Astrocyte of the spinal cord (primary cell): ENCODE measurements at regions not wholly inside any gene's neighbourhood (a gene's known extent, or its start where the extent isn't known, plus 50 kb on each side); places are given as distances from the start of the nearest gene placed in this dataset.
A peak's percentile ranks its signal among the peaks of the same experiment; 100 is the strongest.

Experiments
- DNase-seq: peaks from one replicate; pipeline ENCODE4 v3.0.0; 2011; ENCODE audit warnings: low read depth, low spot score
- H3K4me3 ChIP-seq: 2 replicates; pipeline ENCODE4 v1.5.1; 2011; ENCODE audit warnings: low read depth, mild to moderate bottlenecking, low read length, moderate library complexity
- in situ Hi-C: cut with HindIII; loops from 2 replicates; pipeline ENCODE4 v1.10.0; 2017; ENCODE audit warnings: low sequenced_read_pairs
- TF ChIP-seq, protein P1 (sequence below): IDR thresholded peaks from 2 replicates; pipeline ENCODE4 v1.5.1; 2012; ENCODE audit warnings: low read depth, mild to moderate bottlenecking, low read length, inconsistent platforms

DNA sequence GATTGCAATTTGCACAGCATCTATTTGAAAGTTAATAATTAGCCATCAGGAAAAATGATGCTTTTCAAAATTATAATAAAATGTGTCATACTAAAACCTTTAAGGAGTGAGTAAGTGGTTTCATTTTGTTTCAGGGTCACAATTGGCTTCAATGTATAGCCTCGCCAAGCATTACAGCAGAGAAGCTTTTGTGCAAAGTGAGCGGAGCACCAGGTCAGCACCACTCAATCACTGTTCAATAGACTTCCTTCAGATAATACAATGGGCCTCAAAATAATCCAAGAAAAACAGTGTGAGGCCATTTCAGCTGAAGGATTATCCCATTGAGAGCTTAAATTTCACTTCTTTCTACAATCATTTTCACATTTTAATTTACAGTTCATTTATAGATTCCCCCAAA, 409.2 kb upstream of the SLIT2 start:
- TF ChIP-seq, protein P1, sequence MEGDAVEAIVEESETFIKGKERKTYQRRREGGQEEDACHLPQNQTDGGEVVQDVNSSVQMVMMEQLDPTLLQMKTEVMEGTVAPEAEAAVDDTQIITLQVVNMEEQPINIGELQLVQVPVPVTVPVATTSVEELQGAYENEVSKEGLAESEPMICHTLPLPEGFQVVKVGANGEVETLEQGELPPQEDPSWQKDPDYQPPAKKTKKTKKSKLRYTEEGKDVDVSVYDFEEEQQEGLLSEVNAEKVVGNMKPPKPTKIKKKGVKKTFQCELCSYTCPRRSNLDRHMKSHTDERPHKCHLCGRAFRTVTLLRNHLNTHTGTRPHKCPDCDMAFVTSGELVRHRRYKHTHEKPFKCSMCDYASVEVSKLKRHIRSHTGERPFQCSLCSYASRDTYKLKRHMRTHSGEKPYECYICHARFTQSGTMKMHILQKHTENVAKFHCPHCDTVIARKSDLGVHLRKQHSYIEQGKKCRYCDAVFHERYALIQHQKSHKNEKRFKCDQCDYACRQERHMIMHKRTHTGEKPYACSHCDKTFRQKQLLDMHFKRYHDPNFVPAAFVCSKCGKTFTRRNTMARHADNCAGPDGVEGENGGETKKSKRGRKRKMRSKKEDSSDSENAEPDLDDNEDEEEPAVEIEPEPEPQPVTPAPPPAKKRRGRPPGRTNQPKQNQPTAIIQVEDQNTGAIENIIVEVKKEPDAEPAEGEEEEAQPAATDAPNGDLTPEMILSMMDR = no peak

DNA sequence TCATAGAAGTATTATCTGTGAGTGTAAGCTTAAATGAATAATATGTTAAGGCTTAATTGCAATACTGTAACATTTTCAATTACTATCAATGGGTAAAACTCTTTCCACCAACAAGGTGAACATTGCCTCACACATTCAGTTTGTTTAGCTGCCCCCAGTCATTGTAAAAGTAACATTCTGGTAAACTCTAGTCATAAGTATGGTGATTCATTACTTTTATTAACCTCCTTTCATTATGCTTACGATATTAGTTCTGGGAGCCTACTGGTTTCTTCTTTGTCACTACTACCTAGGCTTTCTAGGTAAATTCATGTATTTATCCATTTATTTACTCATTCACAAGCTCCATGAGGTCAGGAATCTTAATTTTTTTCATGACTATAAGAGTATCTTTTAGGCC, 412.8 kb upstream of the SLIT2 start:
- in situ Hi-C loops = no loop called here
- H3K4me3 ChIP-seq = no peak overlapping the region
- DNase-seq = no peak
- TF ChIP-seq, protein P1 = no peak

More for the DNA sequence above, 409.2 kb upstream of the SLIT2 start:
- no peak overlapping the region for H3K4me3 ChIP-seq
- in situ Hi-C loops = no loop called here
- DNase-seq = no peak

DNA sequence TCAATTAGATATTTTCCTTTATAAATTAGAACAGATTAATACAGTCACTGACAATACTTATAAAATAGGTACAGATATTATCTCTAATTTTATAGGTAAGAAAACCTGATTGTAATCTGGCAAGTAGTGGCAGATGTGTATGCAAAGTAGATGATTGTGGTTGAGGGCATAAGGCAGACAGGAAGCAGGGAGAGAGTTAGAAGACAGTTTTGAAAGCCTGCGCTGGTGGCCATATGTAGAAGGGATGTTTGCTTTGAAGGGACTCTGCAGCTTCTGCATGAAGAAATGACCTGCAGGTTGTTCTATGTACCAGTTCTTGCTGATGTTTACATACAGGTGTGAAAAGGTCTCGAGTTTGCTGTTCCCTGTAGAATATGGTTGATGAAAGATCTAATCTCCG, 416.3 kb upstream of the SLIT2 start:
- H3K4me3 ChIP-seq = no peak overlapping the region
- no peak for DNase-seq
- in situ Hi-C loops = no loop called here
- TF ChIP-seq, protein P1 = no peak

DNA sequence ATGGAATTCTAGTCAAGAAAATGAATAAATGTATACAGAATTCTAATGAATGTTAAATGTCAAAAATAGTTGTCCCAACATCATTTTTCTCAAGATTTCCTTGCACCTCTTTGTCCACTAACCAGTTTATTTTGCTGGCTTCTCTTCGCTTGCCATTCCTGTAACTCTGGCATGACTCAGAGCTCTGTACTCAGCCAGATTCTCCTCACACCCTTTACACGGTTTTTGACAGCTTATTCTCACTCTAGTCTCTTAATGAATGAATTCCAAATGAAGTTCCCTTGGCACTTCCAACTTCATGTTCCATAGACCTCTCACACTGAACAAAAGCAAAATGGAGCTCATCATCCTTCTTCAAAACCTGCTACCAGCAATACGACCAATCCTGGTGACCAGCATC, 419.3 kb upstream of the SLIT2 start:
- TF ChIP-seq, protein P1 = no peak
- in situ Hi-C loops = no loop called here
- DNase-seq = peak; percentile 20
- no peak overlapping the region for H3K4me3 ChIP-seq

DNA sequence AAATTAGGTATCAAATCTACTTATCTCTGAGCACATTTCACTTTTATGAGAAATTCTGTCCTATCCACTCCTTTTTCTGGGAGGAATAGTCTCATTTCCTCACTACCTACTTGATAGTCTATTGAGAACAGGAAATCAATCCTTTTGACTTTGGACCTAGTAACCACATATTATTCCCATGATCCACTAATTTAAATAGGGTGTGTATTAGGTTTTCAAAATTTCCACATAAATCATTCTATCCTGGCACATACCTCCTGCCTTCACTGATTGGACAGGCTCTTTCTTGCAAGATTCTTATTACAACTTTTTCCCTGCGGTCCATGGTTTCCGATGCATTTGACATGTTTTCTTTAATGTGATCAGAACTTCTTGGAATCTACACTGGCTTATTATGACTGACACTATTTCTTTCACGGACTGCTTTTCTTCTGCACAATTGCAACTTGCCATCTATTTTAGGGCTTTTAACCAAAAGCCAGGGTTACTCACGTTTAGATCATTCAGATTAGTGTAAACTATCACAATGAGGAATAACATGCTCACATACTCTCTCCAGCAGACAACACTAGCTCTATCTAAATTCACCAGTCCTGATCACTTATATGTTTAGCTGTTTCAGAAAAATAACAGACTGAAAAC, 419.9 kb upstream of the SLIT2 start:
- TF ChIP-seq, protein P1 = no peak
- H3K4me3 ChIP-seq = no peak overlapping the region
- peak; percentile 48 for DNase-seq
- in situ Hi-C loops = no loop called here

DNA sequence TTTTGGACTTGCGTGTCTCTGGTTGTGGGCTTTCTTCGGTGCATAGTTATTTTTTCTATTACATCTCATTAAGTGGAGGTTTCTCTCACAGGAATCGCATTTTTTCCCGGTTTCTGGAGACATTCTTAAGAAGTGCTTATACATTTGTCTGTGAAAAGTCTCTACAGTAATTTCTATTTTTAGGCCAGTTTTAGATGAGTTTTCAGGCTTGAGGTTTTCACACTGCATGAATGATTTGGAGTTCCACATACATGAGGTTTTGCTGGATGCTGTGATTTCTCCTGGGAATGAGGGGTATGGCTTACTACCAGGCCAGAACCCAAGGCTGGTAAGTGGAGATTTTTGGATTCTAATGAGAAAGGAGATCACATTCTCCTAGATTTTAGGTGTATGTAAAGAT, 422.6 kb upstream of the SLIT2 start:
- no peak for DNase-seq
- in situ Hi-C loops = no loop called here
- TF ChIP-seq, protein P1 = no peak
- no peak overlapping the region for H3K4me3 ChIP-seq

DNA sequence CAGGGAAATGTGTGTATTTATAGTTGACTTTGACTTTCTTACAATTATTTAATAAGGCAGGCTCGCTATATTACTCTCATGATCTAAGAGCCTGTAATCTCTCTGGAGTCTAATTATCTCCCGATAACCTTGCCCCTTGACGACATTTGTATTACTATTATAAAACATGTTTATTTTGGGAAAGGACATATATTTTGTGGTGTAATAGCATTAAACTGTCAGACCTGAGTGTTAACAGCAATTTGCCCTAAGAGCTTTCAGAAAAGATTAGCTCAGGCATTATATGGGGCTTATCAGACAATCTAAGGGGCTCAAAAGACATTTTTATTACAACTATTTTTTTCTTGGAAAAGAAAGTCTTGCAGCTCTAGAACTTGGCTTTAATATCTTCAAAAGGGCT, 427.9 kb upstream of the SLIT2 start:
- in situ Hi-C loops = no loop called here
- TF ChIP-seq, protein P1 = no peak
- no peak overlapping the region for H3K4me3 ChIP-seq
- no peak for DNase-seq
